Testis (tissue), 2 donors: ENCODE measurements at regions not wholly inside any gene's neighbourhood (a gene's known extent, or its start where the extent isn't known, plus 50 kb on each side); places are given as distances from the start of the nearest gene placed in this dataset.

ENCODE experiments used
- CTCF ChIP-seq, 3 experiments: fragments of 450-650 bp in 2 of 3; fragments of 200-600 bp in 1 of 3; sonication (generic) in 1 of 3; IDR thresholded peaks; one replicate each; pipeline ENCODE4 v1.5.1; 2016 to 2019; ENCODE audit warnings: antibody characterized with exemption in 3 of 3, mild to moderate bottlenecking in 2 of 3, moderate library complexity in 1 of 3
- POLR2A ChIP-seq: fragments of 450-650 bp; IDR thresholded peaks from one replicate; pipeline ENCODE4 v1.6.1; 2017; ENCODE audit warnings: antibody characterized with exemption, mild to moderate bottlenecking, moderate library complexity

GRCh38 chr1:194033646-194034045, 847.2 kb upstream of the B3GALT2 start:
- TF ChIP-seq CTCF (IDR thresholded peaks at IDR 0.05) (no peak), POLR2A (no peak)
